ENCODE measurements at regions not wholly inside any gene's neighbourhood (a gene's known extent, or its start where the extent isn't known, plus 50 kb on each side); places are given as distances from the start of the nearest gene placed in this dataset.
"Not testable (repeated sequence)": the region's sequence is repeated elsewhere in the genome, so short reads cannot be mapped to it uniquely, and the experiment has no call there.

- H3K9me3 ChIP-seq (ENCODE audit: control extremely low read depth in 1 of 5, control insufficient read depth in 4 of 5, insufficient read depth in 2 of 5, low read depth in 1 of 5, low read length in 4 of 5) = no peaks in the 10 kb centered on the region
- ChIA-PET POLR2A (no interaction called here), CTCF (interaction anchor here (1.0 kb wide), 1 partner anchor 12 kb away, joined by 8 read pairs; no protein-coding TSS in a partner anchor)
- no peak overlapping the region for H3K4me3 ChIP-seq (ENCODE audit: control insufficient read depth in 1 of 7, extremely low read depth in 1 of 7, insufficient read depth in 4 of 7, low read depth in 2 of 7, low read length in 6 of 7)
- H3K27me3 ChIP-seq (replicated peaks in 2 of 5; ENCODE audit: control insufficient read depth in 4 of 5, insufficient read depth in 5 of 5, low read length in 4 of 5) = no peaks in the 10 kb centered on the region
- H3K27ac ChIP-seq (ENCODE audit: insufficient read depth in 1 of 2, low read depth in 1 of 2, low read length in 2 of 2, poor library complexity in 1 of 2, severe bottlenecking in 2 of 2) = no peak overlapping the region
- H3K36me3 ChIP-seq (ENCODE audit: control insufficient read depth in 4 of 4, insufficient read depth in 4 of 4, low read length in 3 of 4) = no peaks in the 10 kb centered on the region
- H3K4me1 ChIP-seq (ENCODE audit: control extremely low read depth in 1 of 4, control insufficient read depth in 4 of 4, insufficient read depth in 4 of 4, low read length in 3 of 4) = no peaks in the 10 kb centered on the region
- WGBS (ENCODE audit: insufficient coverage) = 100% methylated on average over 2 of the region's 3 CpGs
- DNase-seq = no peak
Observed at GRCh38 chr3:153973722-153974265, 147.4 kb upstream of the ARHGEF26 start.

- Histone ChIP-seq H3K36me3 (ENCODE audit: control insufficient read depth in 4 of 4, insufficient read depth in 4 of 4, low read length in 3 of 4) (no peaks in the 10 kb centered on the region), H3K9me3 (ENCODE audit: control extremely low read depth in 1 of 5, control insufficient read depth in 4 of 5, insufficient read depth in 2 of 5, low read depth in 1 of 5, low read length in 4 of 5) (no peaks in the 10 kb centered on the region), H3K4me1 (ENCODE audit: control extremely low read depth in 1 of 4, control insufficient read depth in 4 of 4, insufficient read depth in 4 of 4, low read length in 3 of 4) (no peaks in the 10 kb centered on the region), H3K27me3 (replicated peaks in 2 of 5; ENCODE audit: control insufficient read depth in 4 of 5, insufficient read depth in 5 of 5, low read length in 4 of 5) (no peaks in the 10 kb centered on the region), H3K27ac (ENCODE audit: insufficient read depth in 1 of 2, low read depth in 1 of 2, low read length in 2 of 2, poor library complexity in 1 of 2, severe bottlenecking in 2 of 2) (no peak overlapping the region), H3K4me3 (ENCODE audit: control insufficient read depth in 1 of 7, extremely low read depth in 1 of 7, insufficient read depth in 4 of 7, low read depth in 2 of 7, low read length in 6 of 7) (no peak overlapping the region)
- DNase-seq = no peak
- CTCF ChIA-PET = interaction anchor here (0.8 to 1.0 kb wide), 2 partner anchors 13 to 932 kb away, joined by 3 to 8 read pairs; no protein-coding TSS in a partner anchor
- POLR2A ChIA-PET = no interaction called here
Observed at GRCh38 chr3:153974614-153975013, 146.6 kb upstream of the ARHGEF26 start.

- no CpG with 5 or more reads among the region's 2 CpGs for WGBS (ENCODE audit: insufficient coverage)
- Histone ChIP-seq H3K36me3 (ENCODE audit: control insufficient read depth in 4 of 4, insufficient read depth in 4 of 4, low read length in 3 of 4) (no peaks in the 10 kb centered on the region), H3K4me1 (ENCODE audit: control extremely low read depth in 1 of 4, control insufficient read depth in 4 of 4, insufficient read depth in 4 of 4, low read length in 3 of 4) (no peaks in the 10 kb centered on the region), H3K9me3 (ENCODE audit: control extremely low read depth in 1 of 5, control insufficient read depth in 4 of 5, insufficient read depth in 2 of 5, low read depth in 1 of 5, low read length in 4 of 5) (no peaks in the 10 kb centered on the region), H3K27ac (ENCODE audit: insufficient read depth in 1 of 2, low read depth in 1 of 2, low read length in 2 of 2, poor library complexity in 1 of 2, severe bottlenecking in 2 of 2) (no peak overlapping the region), H3K4me3 (ENCODE audit: control insufficient read depth in 1 of 7, extremely low read depth in 1 of 7, insufficient read depth in 4 of 7, low read depth in 2 of 7, low read length in 6 of 7) (no peak overlapping the region), H3K27me3 (replicated peaks in 2 of 5; ENCODE audit: control insufficient read depth in 4 of 5, insufficient read depth in 5 of 5, low read length in 4 of 5) (no peaks in the 10 kb centered on the region)
- no peak for DNase-seq
- ChIA-PET CTCF (no interaction called here), POLR2A (interaction anchor here (0.6 kb wide), 1 partner anchor 329 kb away, joined by 3 read pairs; no protein-coding TSS in a partner anchor)
Observed at GRCh38 chr3:153976891-153977554, 144.2 kb upstream of the ARHGEF26 start.

GRCh38 chr3:153978006-153978405, 143.2 kb upstream of the ARHGEF26 start:
- Histone ChIP-seq H3K36me3 (ENCODE audit: control insufficient read depth in 4 of 4, insufficient read depth in 4 of 4, low read length in 3 of 4) (no peaks in the 10 kb centered on the region), H3K4me3 (ENCODE audit: control insufficient read depth in 1 of 7, extremely low read depth in 1 of 7, insufficient read depth in 4 of 7, low read depth in 2 of 7, low read length in 6 of 7) (no peak overlapping the region), H3K4me1 (ENCODE audit: control extremely low read depth in 1 of 4, control insufficient read depth in 4 of 4, insufficient read depth in 4 of 4, low read length in 3 of 4) (no peaks in the 10 kb centered on the region), H3K9me3 (ENCODE audit: control extremely low read depth in 1 of 5, control insufficient read depth in 4 of 5, insufficient read depth in 2 of 5, low read depth in 1 of 5, low read length in 4 of 5) (no peaks in the 10 kb centered on the region), H3K27ac (ENCODE audit: insufficient read depth in 1 of 2, low read depth in 1 of 2, low read length in 2 of 2, poor library complexity in 1 of 2, severe bottlenecking in 2 of 2) (no peak overlapping the region), H3K27me3 (replicated peaks in 2 of 5; ENCODE audit: control insufficient read depth in 4 of 5, insufficient read depth in 5 of 5, low read length in 4 of 5) (no peaks in the 10 kb centered on the region)
- ChIA-PET POLR2A (no interaction called here), CTCF (no interaction called here)
- DNase-seq = no peak
- WGBS (ENCODE audit: insufficient coverage) = no CpG with 5 or more reads among the region's 1 CpG

- CTCF ChIA-PET = interaction anchor here (1.1 kb wide), 2 partner anchors 274 to 757 kb away, joined by 3 read pairs; no protein-coding TSS in a partner anchor
- no peak for DNase-seq
- Histone ChIP-seq H3K4me1 (ENCODE audit: control extremely low read depth in 1 of 4, control insufficient read depth in 4 of 4, insufficient read depth in 4 of 4, low read length in 3 of 4) (no peaks in the 10 kb centered on the region), H3K9me3 (ENCODE audit: control extremely low read depth in 1 of 5, control insufficient read depth in 4 of 5, insufficient read depth in 2 of 5, low read depth in 1 of 5, low read length in 4 of 5) (no peaks in the 10 kb centered on the region), H3K36me3 (ENCODE audit: control insufficient read depth in 4 of 4, insufficient read depth in 4 of 4, low read length in 3 of 4) (no peaks in the 10 kb centered on the region), H3K27ac (ENCODE audit: insufficient read depth in 1 of 2, low read depth in 1 of 2, low read length in 2 of 2, poor library complexity in 1 of 2, severe bottlenecking in 2 of 2) (no peak overlapping the region), H3K27me3 (replicated peaks in 2 of 5; ENCODE audit: control insufficient read depth in 4 of 5, insufficient read depth in 5 of 5, low read length in 4 of 5) (no peaks in the 10 kb centered on the region), H3K4me3 (ENCODE audit: control insufficient read depth in 1 of 7, extremely low read depth in 1 of 7, insufficient read depth in 4 of 7, low read depth in 2 of 7, low read length in 6 of 7) (no peak overlapping the region)
- WGBS (ENCODE audit: insufficient coverage) = 93% methylated on average over 6 of the region's 6 CpGs
- POLR2A ChIA-PET = no interaction called here
Observed at GRCh38 chr3:153979418-153980251, 141.6 kb upstream of the ARHGEF26 start.

GRCh38 chr3:153980252-153980590, 141.0 kb upstream of the ARHGEF26 start:
- Histone ChIP-seq H3K4me1 (ENCODE audit: control extremely low read depth in 1 of 4, control insufficient read depth in 4 of 4, insufficient read depth in 4 of 4, low read length in 3 of 4) (no peaks in the 10 kb centered on the region), H3K9me3 (ENCODE audit: control extremely low read depth in 1 of 5, control insufficient read depth in 4 of 5, insufficient read depth in 2 of 5, low read depth in 1 of 5, low read length in 4 of 5) (no peaks in the 10 kb centered on the region), H3K27me3 (replicated peaks in 2 of 5; ENCODE audit: control insufficient read depth in 4 of 5, insufficient read depth in 5 of 5, low read length in 4 of 5) (no peaks in the 10 kb centered on the region), H3K36me3 (ENCODE audit: control insufficient read depth in 4 of 4, insufficient read depth in 4 of 4, low read length in 3 of 4) (no peaks in the 10 kb centered on the region), H3K27ac (ENCODE audit: insufficient read depth in 1 of 2, low read depth in 1 of 2, low read length in 2 of 2, poor library complexity in 1 of 2, severe bottlenecking in 2 of 2) (no peak overlapping the region), H3K4me3 (ENCODE audit: control insufficient read depth in 1 of 7, extremely low read depth in 1 of 7, insufficient read depth in 4 of 7, low read depth in 2 of 7, low read length in 6 of 7) (no peak overlapping the region)
- WGBS (ENCODE audit: insufficient coverage) = 96% methylated on average over 4 of the region's 4 CpGs
- ChIA-PET POLR2A (no interaction called here), CTCF (interaction anchor here (1.1 kb wide), 1 partner anchor 274 kb away, joined by 3 read pairs; no protein-coding TSS in a partner anchor)
- no peak for DNase-seq

- DNase-seq = peak; percentile 27 to 58 (median 47)
- POLR2A ChIA-PET; H3K27ac ChIP-seq (ENCODE audit: insufficient read depth in 1 of 2, low read depth in 1 of 2, low read length in 2 of 2, poor library complexity in 1 of 2, severe bottlenecking in 2 of 2); H3K27me3 ChIP-seq (replicated peaks in 2 of 5; ENCODE audit: control insufficient read depth in 4 of 5, insufficient read depth in 5 of 5, low read length in 4 of 5); H3K4me3 ChIP-seq (ENCODE audit: control insufficient read depth in 1 of 7, extremely low read depth in 1 of 7, insufficient read depth in 4 of 7, low read depth in 2 of 7, low read length in 6 of 7); H3K9me3 ChIP-seq (ENCODE audit: control extremely low read depth in 1 of 5, control insufficient read depth in 4 of 5, insufficient read depth in 2 of 5, low read depth in 1 of 5, low read length in 4 of 5); H3K4me1 ChIP-seq (ENCODE audit: control extremely low read depth in 1 of 4, control insufficient read depth in 4 of 4, insufficient read depth in 4 of 4, low read length in 3 of 4); H3K36me3 ChIP-seq (ENCODE audit: control insufficient read depth in 4 of 4, insufficient read depth in 4 of 4, low read length in 3 of 4): not testable (repeated sequence)
- WGBS (ENCODE audit: insufficient coverage) = no CpG with 5 or more reads among the region's 1 CpG
- CTCF ChIA-PET = interaction anchor here (1.5 to 2.9 kb wide), 2 partner anchors 256 to 258 kb away, joined by 7 to 15 read pairs; no protein-coding TSS in a partner anchor
Observed at GRCh38 chr3:153997364-153997763, 123.8 kb upstream of the ARHGEF26 start.
